ENCODE measurements at regions not wholly inside any gene's neighbourhood (a gene's known extent, or its start where the extent isn't known, plus 50 kb on each side); places are given as distances from the start of the nearest gene placed in this dataset.

GRCh38 chr21:27580276-27580675 is 613.4 kb upstream of the ADAMTS5 start:
- peak overlapping the region; percentile 52 for H3K27ac ChIP-seq (ENCODE audit: control insufficient read depth, insufficient read depth, low read length)

GRCh38 chr21:27578741-27579265 is 611.9 kb upstream of the ADAMTS5 start:
- no peaks in the 10 kb centered on the region for H3K27me3 ChIP-seq (ENCODE audit: control insufficient read depth, extremely low read depth, insufficient read depth, low read length)
- H3K4me1 ChIP-seq (ENCODE audit: control insufficient read depth, extremely low read depth, insufficient read depth, low read length): peaks cover 21% of the 10 kb centered on the region
- TF ChIP-seq EZH2 (IDR thresholded peaks at IDR 0.05; ENCODE audit: low read length) (no peak), CTCF (optimal IDR thresholded peaks at IDR 0.05 in 1 of 3, IDR thresholded peaks at IDR 0.05 in 1 of 3, conservative IDR thresholded peaks at IDR 0.05 in 1 of 3; ENCODE audit: extremely low read depth in 1 of 3, insufficient read depth in 2 of 3, low read length in 3 of 3) (no peak)
- DNase-seq (ENCODE audit: low read depth, low spot score) (no peak), FAIRE-seq (no peak)
- no peaks in the 10 kb centered on the region for H3K9me3 ChIP-seq (ENCODE audit: control insufficient read depth, low read depth, low read length)
- H3K27ac ChIP-seq (ENCODE audit: control insufficient read depth, insufficient read depth, low read length): no peak overlapping the region
- no peaks in the 10 kb centered on the region for H3K9me1 ChIP-seq (ENCODE audit: control insufficient read depth, extremely low read depth, insufficient read depth, low read length)
- H3K36me3 ChIP-seq (ENCODE audit: control insufficient read depth in 2 of 2, extremely low read depth in 1 of 2, insufficient read depth in 2 of 2, low read length in 2 of 2): no peaks in the 10 kb centered on the region
- H2AFZ ChIP-seq (ENCODE audit: control insufficient read depth, low read length): no peak overlapping the region
- H3K9ac ChIP-seq (ENCODE audit: control insufficient read depth, extremely low read depth, insufficient read depth, low read length): no peak overlapping the region
- H3K4me2 ChIP-seq (ENCODE audit: control insufficient read depth, extremely low read depth, insufficient read depth, low read depth, low read length): no peak overlapping the region
- no peak overlapping the region for H3K4me3 ChIP-seq (ENCODE audit: control insufficient read depth in 2 of 3, extremely low read depth in 1 of 3, insufficient read depth in 2 of 3, low read depth in 1 of 3, low read length in 3 of 3)
- no peaks in the 10 kb centered on the region for H3K79me2 ChIP-seq (ENCODE audit: control insufficient read depth, insufficient read depth, low read length)
- H4K20me1 ChIP-seq (ENCODE audit: control insufficient read depth, extremely low read depth, insufficient read depth, low read length): no peaks in the 10 kb centered on the region
- dilution Hi-C loops (cut with MboI; ENCODE audit: extremely low pct_ligation_motif_present, low sequenced_read_pairs): no loop called here

More at GRCh38 chr21:27580276-27580675, 613.4 kb upstream of the ADAMTS5 start:
- Histone ChIP-seq H3K4me3 (ENCODE audit: control insufficient read depth in 2 of 3, extremely low read depth in 1 of 3, insufficient read depth in 2 of 3, low read depth in 1 of 3, low read length in 3 of 3) (no peak overlapping the region), H4K20me1 (ENCODE audit: control insufficient read depth, extremely low read depth, insufficient read depth, low read length) (no peaks in the 10 kb centered on the region), H3K9ac (ENCODE audit: control insufficient read depth, extremely low read depth, insufficient read depth, low read length) (no peak overlapping the region), H3K4me2 (ENCODE audit: control insufficient read depth, extremely low read depth, insufficient read depth, low read depth, low read length) (peak overlapping the region; percentile 10), H3K27me3 (ENCODE audit: control insufficient read depth, extremely low read depth, insufficient read depth, low read length) (no peaks in the 10 kb centered on the region), H2AFZ (ENCODE audit: control insufficient read depth, low read length) (no peak overlapping the region), H3K36me3 (ENCODE audit: control insufficient read depth in 2 of 2, extremely low read depth in 1 of 2, insufficient read depth in 2 of 2, low read length in 2 of 2) (no peaks in the 10 kb centered on the region), H3K79me2 (ENCODE audit: control insufficient read depth, insufficient read depth, low read length) (no peaks in the 10 kb centered on the region), H3K9me1 (ENCODE audit: control insufficient read depth, extremely low read depth, insufficient read depth, low read length) (no peaks in the 10 kb centered on the region), H3K4me1 (ENCODE audit: control insufficient read depth, extremely low read depth, insufficient read depth, low read length) (peaks cover 21% of the 10 kb centered on the region), H3K9me3 (ENCODE audit: control insufficient read depth, low read depth, low read length) (no peaks in the 10 kb centered on the region)
- DNase-seq (ENCODE audit: low read depth, low spot score) (no peak), FAIRE-seq (no peak)
- dilution Hi-C loops (cut with MboI; ENCODE audit: extremely low pct_ligation_motif_present, low sequenced_read_pairs): no loop called here
- TF ChIP-seq EZH2 (IDR thresholded peaks at IDR 0.05; ENCODE audit: low read length) (no peak), CTCF (optimal IDR thresholded peaks at IDR 0.05 in 1 of 3, IDR thresholded peaks at IDR 0.05 in 1 of 3, conservative IDR thresholded peaks at IDR 0.05 in 1 of 3; ENCODE audit: extremely low read depth in 1 of 3, insufficient read depth in 2 of 3, low read length in 3 of 3) (no peak)
